Hematopoietic multipotent progenitor cell treated with erythropoietin and hydrocortisone succinate and interleukin-3 and kit ligand, for 6 days (in vitro differentiated cells): ENCODE measurements at regions not wholly inside any gene's neighbourhood (a gene's known extent, or its start where the extent isn't known, plus 50 kb on each side); places are given as distances from the start of the nearest gene placed in this dataset.

Experiments used
- DNase-seq: peaks from one replicate; pipeline ENCODE4 v3.0.0-alpha.2; 2015

GRCh38 chr2:9102861-9103662 is 99.6 kb upstream of the MBOAT2 start:
- no peak for DNase-seq

DNA sequence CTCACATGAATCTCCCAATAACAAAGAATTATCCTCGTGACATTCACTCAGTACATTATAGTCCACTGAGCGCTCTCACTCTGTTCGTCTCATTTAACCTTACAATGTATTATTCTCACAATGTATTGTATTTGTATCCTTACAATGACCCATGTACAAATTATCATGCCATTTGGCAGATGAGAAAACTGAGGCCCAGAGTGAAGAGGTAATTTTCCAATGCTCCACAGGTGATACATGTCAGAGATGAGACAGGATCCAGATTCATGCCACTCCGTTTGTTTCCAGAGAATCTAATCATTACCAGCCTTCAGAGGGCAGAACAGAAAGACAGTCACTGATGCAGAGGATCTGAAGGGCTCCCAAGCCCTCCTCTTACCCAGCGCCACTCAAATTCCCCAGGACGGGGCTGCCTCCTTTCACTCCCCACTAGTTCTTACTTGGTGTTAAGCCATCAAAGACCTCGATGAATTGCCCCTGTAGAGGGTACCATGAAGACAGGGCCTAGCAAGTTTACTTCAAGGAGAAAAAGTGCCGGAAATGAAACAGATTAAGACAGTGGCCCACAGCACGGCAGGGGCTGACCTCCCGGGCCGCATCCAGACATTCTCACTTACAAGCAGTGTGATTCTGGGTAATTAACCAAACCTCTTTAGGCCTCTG is 98.4 kb upstream of the MBOAT2 start:
- no peak for DNase-seq

GRCh38 chr2:9100080-9100876 is 96.8 kb upstream of the MBOAT2 start:
- no peak for DNase-seq

DNA sequence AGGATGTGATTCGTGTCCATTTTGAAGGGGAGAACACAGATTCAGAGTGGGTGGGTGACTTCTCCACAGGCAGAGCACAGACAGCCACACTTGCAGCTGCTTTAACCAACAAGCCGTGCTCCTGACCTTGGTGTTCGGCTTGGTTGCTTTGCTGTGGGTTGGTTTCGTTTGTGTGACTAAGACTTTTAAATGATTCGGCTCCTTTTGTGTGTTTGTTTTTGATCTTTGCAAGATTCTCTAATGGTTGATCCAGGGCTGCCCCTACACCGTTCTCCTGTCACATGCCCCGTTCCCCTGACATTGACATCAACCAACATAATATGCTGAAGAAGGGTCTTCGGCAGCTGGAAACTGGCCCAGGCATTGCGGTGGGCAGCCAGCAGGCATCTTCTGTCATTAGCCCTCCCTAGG is 95.9 kb upstream of the MBOAT2 start:
- DNase-seq = no peak

- DNase-seq = no peak
Observed at GRCh38 chr2:9097892-9098291, 94.4 kb upstream of the MBOAT2 start.

- DNase-seq = no peak
Observed at GRCh38 chr2:9097239-9097638, 93.8 kb upstream of the MBOAT2 start.

DNA sequence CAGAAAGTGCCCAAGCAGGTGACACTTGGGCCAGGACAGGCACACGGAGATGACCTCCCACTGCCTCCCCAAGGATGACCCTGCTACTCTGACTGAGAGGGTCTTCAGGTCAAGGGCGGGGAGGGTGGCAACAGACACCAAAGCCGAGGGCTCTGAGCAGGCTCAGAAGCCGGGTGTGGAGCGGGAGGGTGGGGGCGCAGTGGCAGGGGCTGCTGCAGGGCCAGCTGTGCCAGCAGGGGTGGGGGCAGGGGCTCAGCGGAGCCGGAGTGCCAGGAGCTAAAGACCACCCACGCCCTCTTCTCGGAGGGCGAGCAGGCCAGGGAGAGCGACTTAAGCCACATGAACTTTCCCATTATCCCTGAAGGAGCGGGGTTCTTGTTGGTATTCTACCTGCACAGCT is 93.3 kb upstream of the MBOAT2 start:
- no peak for DNase-seq

- DNase-seq = peak; percentile 76
Observed at GRCh38 chr2:9095690-9096089, 92.2 kb upstream of the MBOAT2 start.

DNA sequence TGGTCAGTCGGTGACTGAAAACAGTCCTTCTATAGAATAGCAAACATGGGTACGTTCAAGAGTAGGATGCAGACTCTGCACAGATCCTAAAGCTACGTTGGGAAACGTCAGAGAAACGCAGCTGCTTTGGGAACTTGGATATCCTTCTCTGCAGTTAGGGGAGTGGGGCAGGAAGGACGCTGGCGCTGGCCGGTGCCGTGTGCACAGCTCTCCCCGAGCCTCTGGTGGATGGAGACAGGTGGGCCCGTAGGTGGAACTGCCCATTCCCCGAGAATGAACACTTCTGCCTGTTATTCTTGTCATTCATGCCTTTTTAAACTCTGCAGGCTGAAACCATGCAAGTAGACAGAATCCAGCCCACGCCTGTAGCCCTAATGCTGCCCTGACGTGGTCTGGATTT is 91.7 kb upstream of the MBOAT2 start:
- no peak for DNase-seq

DNA sequence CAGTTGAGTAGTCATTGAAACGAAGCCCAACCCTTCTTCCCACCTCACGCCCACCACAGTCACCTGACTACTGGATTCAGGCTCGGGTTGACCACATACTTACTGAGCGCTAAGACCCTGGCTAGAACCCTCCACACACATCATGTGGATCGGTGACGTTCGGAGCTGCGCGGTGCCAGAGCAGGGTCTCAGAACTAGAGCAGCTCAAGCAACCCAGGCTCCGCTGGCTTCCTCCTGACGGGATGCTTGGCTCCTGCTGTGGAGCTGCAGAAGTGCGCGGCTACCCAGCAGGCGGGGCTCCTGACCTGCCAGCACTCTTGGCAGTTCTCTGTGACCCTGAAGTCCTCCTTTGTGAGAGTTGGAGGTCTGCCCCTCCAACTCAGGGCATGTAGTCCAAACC is 90.6 kb upstream of the MBOAT2 start:
- DNase-seq = no peak

GRCh38 chr2:9093324-9093723 is 89.8 kb upstream of the MBOAT2 start:
- DNase-seq = no peak

- no peak for DNase-seq
Observed at GRCh38 chr2:9092383-9093282, 89.1 kb upstream of the MBOAT2 start.

GRCh38 chr2:9091811-9092210 is 88.3 kb upstream of the MBOAT2 start:
- no peak for DNase-seq

DNA sequence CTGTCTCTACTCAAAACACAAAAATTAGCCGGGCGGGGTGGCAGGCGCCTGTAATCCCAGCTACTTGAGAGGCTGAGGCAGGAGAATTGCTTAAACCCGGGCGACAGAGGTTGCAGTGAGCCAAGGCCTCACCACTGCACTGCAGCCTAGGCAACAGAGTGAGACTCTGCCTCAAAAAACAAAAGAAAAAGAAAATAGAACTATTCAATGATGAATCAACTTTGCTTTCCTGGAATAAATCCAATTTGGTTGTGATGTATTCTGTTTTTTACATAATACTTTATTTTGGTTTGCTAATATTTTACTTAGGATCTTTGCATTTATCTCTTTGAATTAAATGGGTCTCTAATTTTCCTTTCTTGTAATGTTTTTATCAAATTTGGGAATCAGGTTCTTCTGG is 86.3 kb upstream of the MBOAT2 start:
- DNase-seq = no peak

GRCh38 chr2:9087121-9087681 is 83.7 kb upstream of the MBOAT2 start:
- DNase-seq = no peak

GRCh38 chr2:9086465-9086864 is 83.0 kb upstream of the MBOAT2 start:
- DNase-seq = no peak

GRCh38 chr2:9085353-9085752 is 81.9 kb upstream of the MBOAT2 start:
- no peak for DNase-seq

- no peak for DNase-seq
Observed at GRCh38 chr2:9083287-9083686, 79.8 kb upstream of the MBOAT2 start.

DNA sequence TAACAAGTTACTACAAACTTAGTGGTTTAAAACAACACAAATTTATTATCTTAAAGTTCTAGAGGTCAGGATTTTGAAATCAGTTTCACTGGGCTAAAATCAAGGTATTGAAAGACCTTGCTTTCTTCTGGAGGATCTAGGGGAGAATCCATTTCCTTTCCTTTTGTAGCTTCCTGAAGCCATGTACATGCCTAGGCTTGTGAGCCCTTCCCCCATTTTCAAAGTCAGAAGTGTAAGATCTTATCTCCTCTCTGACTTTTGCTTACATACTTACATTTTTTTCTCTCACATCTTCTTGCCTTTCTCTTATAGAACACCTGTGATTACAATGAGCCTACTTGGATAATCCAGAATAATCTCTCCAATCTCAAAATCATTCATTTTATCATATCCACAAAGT is 78.7 kb upstream of the MBOAT2 start:
- DNase-seq = no peak

DNA sequence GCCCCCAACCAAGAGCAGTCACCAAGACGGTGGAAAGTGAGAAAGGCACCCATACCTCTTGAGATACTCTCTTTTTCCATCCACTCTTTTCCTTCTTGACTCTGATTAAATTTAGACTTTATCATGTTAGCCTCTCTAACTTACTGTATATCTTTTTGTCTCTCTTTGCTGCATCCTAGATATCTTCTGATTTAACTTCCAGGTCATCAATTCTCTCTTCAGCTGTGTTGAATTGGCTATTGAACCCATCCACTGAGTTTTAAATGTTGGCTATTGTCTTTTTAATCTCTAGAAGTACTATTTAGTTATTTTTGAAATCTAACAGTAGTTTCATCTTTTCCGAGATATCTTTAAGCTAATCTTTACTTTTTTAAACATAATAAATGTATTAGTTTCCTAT is 78.3 kb upstream of the MBOAT2 start:
- no peak for DNase-seq

DNA sequence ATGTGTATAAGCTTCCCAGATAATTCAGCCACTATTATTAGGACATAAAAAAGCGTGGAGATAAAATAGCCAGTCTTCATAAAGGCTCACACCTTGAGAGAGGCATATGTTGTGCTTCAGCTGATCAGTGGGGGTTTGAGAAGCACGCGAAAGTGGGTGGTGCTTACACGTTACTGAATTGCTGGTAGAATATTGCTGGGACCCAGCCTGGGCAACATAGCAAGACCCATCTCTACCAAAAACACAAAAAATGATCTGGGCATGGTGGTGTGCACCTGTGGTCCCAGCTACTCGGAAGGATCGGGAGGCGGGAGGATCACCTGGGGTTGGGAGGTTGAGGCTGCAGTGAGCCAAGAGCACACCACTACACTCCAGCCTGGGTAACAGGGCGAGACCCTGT is 74.9 kb upstream of the MBOAT2 start:
- DNase-seq = no peak

DNA sequence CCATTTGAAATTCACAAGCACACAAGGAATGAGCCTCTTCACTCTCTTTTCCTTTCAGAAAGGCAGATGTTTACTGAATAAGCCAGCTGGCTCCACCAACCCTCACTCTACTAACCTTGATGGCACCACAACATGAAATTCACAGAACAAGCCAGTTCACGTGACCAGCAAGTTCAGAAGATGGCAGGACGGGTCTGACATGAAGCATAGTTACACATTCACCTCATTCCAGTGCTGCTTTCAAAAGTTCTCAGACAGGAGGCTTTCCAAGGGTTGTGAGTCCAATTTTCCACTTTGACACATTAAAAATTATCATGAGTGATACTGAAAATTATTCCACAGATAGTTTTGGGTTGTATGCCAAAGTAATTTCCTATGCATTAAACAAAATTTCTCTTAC is 74.2 kb upstream of the MBOAT2 start:
- no peak for DNase-seq

- no peak for DNase-seq
Observed at GRCh38 chr2:9076755-9077154, 73.3 kb upstream of the MBOAT2 start.
